H1 (cell line): ENCODE measurements at regions not wholly inside any gene's neighbourhood (a gene's known extent, or its start where the extent isn't known, plus 50 kb on each side); places are given as distances from the start of the nearest gene placed in this dataset.

Source experiments
- TF ChIP-seq, protein P1 (sequence below): IDR thresholded peaks from 2 replicates; pipeline ENCODE4 v1.6.1; 2012; ENCODE audit warnings: low read length, inconsistent platforms

DNA sequence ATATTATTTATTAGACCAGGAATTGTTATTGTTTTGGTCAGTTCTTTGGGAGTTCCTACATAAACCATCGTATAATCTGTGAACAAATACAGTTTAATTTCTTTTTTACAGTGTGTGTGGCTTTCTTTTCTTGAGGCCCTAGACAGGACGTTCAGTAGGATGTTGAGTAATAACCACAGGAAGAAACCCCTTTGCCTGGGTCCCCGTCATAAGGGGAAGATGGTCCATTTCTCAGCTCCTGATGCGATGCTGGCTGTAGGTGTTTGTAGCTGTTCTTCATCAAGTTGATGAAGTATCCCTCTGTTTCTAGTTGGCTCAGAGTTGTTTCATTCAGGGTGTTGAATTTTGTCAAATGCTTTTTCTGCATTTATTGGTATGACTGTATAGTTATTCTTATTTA lies 219.7 kb upstream of the ADARB2 start (continued):
- TF ChIP-seq, protein P1, sequence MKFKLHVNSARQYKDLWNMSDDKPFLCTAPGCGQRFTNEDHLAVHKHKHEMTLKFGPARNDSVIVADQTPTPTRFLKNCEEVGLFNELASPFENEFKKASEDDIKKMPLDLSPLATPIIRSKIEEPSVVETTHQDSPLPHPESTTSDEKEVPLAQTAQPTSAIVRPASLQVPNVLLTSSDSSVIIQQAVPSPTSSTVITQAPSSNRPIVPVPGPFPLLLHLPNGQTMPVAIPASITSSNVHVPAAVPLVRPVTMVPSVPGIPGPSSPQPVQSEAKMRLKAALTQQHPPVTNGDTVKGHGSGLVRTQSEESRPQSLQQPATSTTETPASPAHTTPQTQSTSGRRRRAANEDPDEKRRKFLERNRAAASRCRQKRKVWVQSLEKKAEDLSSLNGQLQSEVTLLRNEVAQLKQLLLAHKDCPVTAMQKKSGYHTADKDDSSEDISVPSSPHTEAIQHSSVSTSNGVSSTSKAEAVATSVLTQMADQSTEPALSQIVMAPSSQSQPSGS: no peak
